BE2C (cell line): ENCODE measurements at regions not wholly inside any gene's neighbourhood (a gene's known extent, or its start where the extent isn't known, plus 50 kb on each side); places are given as distances from the start of the nearest gene placed in this dataset.

Experiments
- DNase-seq: peaks from one replicate; pipeline ENCODE4 v3.0.0-alpha.2; 2020
- H3K27me3 ChIP-seq: fragments of 250-450 bp; sonication (Bioruptor Pico); 2 replicates; pipeline ENCODE4 v1.5.1; 2020; ENCODE audit warnings: mild to moderate bottlenecking
- H3K36me3 ChIP-seq: fragments of 250-450 bp; sonication (Bioruptor Pico); 2 replicates; pipeline ENCODE4 v1.5.1; 2020; ENCODE audit warnings: mild to moderate bottlenecking
- H3K4me1 ChIP-seq: fragments of 250-450 bp; sonication (Bioruptor Pico); 2 replicates; pipeline ENCODE4 v1.5.1; 2020
- H3K4me3 ChIP-seq: 2 replicates; pipeline ENCODE4 v1.5.1; 2011; ENCODE audit warnings: low read depth, low read length
- H3K9me3 ChIP-seq: fragments of 250-450 bp; sonication (Bioruptor Pico); 2 replicates; pipeline ENCODE4 v1.5.1; 2020
- CTCF ChIP-seq: IDR thresholded peaks from 2 replicates; pipeline ENCODE4 v1.5.1; 2012; ENCODE audit warnings: mild to moderate bottlenecking, low read depth, low read length

GRCh38 chr20:59448196-59448595 lies 147.8 kb downstream of the EDN3 start:
- Histone ChIP-seq H3K36me3 (no peaks in the 10 kb centered on the region), H3K27me3 (no peaks in the 10 kb centered on the region), H3K4me1 (peaks cover 12% of the 10 kb centered on the region), H3K9me3 (no peaks in the 10 kb centered on the region), H3K4me3 (no peak overlapping the region)
- no peak for TF ChIP-seq CTCF
- DNase-seq: no peak

- H3K4me1 ChIP-seq: peaks cover 12% of the 10 kb centered on the region
- H3K4me3 ChIP-seq: no peak overlapping the region
- H3K9me3 ChIP-seq: no peaks in the 10 kb centered on the region
- H3K36me3 ChIP-seq: no peaks in the 10 kb centered on the region
- no peak for DNase-seq
- H3K27me3 ChIP-seq: no peaks in the 10 kb centered on the region
- TF ChIP-seq CTCF: no peak
Observed at GRCh38 chr20:59448851-59449444, 148.5 kb downstream of the EDN3 start.

GRCh38 chr20:59451066-59451630 lies 150.7 kb downstream of the EDN3 start:
- H3K4me1 ChIP-seq: peaks cover 17% of the 10 kb centered on the region
- no peaks in the 10 kb centered on the region for H3K9me3 ChIP-seq
- no peak for TF ChIP-seq CTCF
- no peak overlapping the region for H3K4me3 ChIP-seq
- H3K27me3 ChIP-seq: no peaks in the 10 kb centered on the region
- H3K36me3 ChIP-seq: no peaks in the 10 kb centered on the region
- DNase-seq: no peak

GRCh38 chr20:59451641-59452040 lies 151.2 kb downstream of the EDN3 start:
- TF ChIP-seq CTCF: no peak
- Histone ChIP-seq H3K9me3 (no peaks in the 10 kb centered on the region), H3K27me3 (no peaks in the 10 kb centered on the region), H3K4me1 (peaks cover 17% of the 10 kb centered on the region), H3K36me3 (no peaks in the 10 kb centered on the region), H3K4me3 (no peak overlapping the region)
- no peak for DNase-seq

- Histone ChIP-seq H3K9me3 (no peaks in the 10 kb centered on the region), H3K4me3 (no peak overlapping the region), H3K36me3 (no peaks in the 10 kb centered on the region), H3K27me3 (no peaks in the 10 kb centered on the region), H3K4me1 (peaks cover 17% of the 10 kb centered on the region)
- no peak for TF ChIP-seq CTCF
- DNase-seq: no peak
Observed at GRCh38 chr20:59452856-59453255, 151.5 kb upstream of the PHACTR3 start.

GRCh38 chr20:59453759-59454560 lies 150.4 kb upstream of the PHACTR3 start:
- Histone ChIP-seq H3K27me3 (no peaks in the 10 kb centered on the region), H3K36me3 (no peaks in the 10 kb centered on the region), H3K4me3 (no peak overlapping the region), H3K4me1 (peaks cover 12% of the 10 kb centered on the region), H3K9me3 (no peaks in the 10 kb centered on the region)
- no peak for DNase-seq
- TF ChIP-seq CTCF: no peak
